ENCODE measurements at regions not wholly inside any gene's neighbourhood (a gene's known extent, or its start where the extent isn't known, plus 50 kb on each side); places are given as distances from the start of the nearest gene placed in this dataset.

DNA sequence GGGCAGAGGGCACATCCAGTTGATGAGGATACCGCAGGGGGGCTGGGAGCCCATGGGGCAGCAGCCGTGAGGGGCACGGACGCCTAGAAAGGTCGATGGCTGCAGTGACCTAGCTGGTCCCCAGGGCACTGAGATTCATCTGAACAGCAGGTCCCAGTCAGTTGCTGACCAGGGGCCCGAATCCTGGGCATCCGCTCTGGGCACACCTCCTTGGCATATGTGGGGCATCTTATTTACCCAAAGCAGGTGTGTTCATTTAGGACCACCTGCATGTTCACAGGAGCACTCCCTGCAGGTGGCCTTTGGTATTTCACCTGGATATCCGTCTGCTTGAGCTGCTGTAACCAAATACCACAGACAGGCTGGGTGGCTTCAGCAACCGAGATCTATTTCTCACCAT, 72.0 kb upstream of the ODC1 start:
- DNase-seq (ENCODE audit: low spot score) = no peak

DNA sequence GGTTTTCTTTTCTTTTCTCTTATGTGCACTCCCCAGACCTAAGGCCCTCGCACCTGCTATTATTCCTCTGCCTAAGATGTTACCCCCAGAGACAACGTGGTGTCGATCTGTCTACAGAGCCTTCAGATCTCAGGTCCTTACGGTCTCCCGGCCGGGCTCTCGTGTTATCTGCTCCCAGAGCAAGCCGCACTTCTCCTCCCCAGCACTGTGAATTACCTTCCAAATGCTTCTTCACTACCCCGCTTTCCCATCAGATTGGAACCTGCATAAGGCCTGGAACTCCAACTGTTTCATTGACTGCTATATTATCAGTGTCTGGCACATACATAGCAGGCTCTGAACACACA, 71.2 kb upstream of the ODC1 start:
- no peak for DNase-seq (ENCODE audit: low spot score)

DNA sequence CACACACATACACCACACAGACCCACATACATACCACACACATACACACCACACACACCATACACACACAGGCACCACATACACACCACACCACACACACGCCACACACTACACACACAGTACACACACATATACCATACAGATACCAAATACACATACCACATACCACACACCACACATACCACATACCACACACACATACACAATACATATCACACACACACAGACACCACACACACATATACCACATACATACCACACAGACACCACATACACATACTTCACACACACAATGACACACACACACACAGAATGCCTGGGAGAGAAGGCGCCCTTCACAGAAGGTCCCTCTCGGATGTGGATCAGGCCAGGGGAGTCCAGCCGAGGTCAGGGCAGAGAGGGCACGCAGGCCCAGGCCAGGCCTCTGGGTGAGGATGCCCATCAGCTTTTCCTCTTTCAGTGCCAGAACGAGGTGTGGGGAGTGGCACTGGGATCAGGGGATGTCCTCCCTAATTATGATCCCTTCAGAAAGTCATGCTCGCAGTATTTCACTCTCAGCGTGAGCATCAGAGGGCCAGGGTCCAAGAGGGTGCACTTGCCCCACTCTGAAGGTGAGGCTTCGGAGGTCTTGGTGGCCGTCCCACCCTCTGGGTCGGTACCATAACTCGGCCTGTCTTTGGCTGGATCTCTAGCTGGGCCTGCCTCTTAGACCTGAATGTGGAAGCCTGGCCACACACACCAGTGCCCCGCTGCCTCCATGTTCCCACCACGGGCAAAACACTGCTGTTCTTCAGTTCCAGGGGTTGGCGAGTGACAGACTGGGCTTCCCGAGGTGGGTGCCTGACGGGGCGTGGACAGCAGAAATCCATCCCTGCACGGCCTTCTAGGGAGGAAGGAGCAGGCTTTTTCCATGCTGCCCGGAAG, 70.6 kb upstream of the ODC1 start:
- DNase-seq (ENCODE audit: low spot score) = no peak

DNA sequence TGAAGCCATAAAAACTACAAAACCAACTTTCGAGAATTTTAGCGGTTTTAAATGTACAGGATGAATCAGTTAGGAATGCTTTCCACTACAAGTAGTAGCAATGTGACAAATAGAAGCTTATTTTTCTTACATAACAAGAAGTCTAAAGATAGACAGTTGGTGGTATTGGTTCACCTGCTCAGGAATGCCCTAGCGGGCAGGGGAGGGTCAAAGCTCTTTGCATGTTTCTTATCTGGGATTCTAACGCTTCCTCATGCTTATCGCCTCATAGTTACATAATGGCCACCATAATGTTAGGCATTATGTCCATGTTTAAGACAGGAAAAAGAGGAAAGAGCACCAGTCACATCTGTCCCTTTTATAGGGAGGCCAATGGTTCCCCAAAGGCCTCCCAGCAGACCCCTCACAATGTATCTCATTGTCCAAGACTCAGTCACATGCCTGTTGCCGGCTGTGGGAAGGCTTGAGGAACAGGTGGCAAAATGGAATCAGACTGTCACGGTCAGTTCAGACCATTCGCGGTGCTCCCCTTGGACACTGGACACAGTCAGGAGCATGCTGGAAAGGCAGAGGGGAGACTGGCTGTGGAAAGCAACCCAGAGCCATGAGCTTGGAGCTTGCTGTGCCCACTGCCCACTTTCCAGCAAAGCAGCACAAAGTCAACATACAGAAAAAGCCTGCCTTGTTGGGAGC, 69.4 kb upstream of the ODC1 start:
- DNase-seq (ENCODE audit: low spot score) = no peak

DNA sequence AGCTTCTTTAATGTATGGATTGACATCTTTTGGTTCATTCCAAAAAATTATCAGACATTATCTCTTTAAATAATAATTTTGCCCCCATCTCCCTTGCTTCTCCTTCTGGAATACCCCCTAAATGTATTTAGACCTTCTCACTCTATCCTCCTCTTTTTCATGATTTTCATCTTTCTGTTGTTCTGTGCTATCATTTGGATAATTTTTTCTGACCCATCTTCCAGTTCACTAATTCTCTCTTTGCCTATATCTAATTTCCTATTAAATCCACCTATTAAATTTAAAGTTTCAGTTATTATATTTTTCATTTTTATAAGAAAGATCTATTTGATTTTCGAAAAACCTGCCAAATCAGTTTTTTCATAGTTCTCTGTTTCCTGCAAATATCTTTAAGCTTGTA, 67.8 kb upstream of the ODC1 start:
- no peak for DNase-seq (ENCODE audit: low spot score)

DNA sequence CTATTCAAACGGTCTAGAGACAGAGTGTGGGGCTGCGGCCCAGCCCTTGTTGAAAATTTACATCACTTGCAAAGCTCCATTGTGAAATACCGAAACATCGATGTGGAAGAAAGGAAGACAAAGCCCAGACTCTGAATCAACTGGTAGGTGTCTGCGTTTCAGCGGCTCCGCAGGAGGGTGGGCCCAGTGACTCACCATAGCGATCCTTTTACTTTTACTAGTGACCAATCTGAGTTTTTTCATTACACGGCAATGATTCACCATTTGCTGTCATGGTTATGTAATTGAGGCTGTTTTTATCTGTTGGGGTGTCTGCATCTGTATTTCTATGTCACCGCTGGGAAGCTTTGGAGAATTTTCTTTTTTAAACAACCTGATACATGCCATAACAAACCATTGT, 66.6 kb upstream of the ODC1 start:
- no peak for DNase-seq (ENCODE audit: low spot score)

DNA sequence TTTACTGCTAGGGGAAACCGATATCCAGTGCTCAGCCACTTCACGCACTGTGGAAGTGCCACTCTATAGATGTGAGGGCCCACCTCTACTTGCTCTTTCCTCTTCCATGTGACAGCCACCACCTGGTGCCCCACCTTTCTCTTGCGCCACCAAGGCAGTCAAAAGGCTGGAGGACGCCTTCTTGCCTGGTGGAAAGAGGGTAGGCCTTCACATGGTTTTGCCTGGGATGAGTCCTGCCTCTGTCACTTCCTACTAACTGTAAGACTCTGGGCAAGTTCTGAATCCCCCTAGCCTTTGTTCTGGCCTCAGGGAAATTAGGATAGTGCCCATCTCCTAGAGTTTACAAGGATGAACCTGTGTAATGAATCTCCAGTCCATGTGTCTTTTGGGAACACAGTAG, 66.1 kb upstream of the ODC1 start:
- no peak for DNase-seq (ENCODE audit: low spot score)

DNA sequence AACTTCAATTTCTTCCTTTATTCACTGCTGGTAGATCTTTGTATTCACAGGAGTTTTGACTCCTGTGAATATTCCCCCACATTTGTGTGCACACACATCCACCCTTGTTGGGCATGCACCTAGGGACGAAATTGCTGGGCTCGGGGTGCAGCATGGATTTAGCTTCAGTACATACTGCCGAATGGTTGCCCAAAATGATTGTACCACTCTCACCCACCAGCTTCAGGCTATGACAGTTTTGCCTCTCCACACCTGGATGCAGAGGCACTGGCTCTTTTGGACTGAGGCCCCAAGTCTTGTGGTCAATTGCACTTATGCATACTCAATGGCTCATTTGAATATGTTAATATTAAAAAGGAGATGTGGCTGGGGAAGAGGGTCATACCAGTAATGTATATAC, 65.1 kb upstream of the ODC1 start:
- DNase-seq (ENCODE audit: low spot score) = no peak

DNA sequence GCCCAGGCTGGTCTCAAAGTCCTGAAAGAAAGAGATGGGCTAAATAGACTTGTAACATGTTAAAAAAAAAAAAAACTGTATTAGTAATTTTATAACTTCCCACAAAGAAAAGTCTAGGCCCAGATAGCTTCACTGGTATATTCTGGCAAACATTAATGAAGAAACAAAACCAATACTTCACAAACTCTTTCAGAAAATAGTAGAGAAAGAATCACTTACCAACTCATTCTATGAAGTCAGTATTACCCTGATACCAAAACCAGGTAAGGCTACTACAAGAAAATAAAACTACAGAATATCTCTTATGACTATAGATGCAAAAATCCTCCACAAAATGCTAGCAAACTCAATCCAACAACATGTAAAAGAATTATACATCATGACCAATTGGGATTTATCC, 59.9 kb upstream of the ODC1 start:
- DNase-seq (ENCODE audit: low spot score) = no peak

DNA sequence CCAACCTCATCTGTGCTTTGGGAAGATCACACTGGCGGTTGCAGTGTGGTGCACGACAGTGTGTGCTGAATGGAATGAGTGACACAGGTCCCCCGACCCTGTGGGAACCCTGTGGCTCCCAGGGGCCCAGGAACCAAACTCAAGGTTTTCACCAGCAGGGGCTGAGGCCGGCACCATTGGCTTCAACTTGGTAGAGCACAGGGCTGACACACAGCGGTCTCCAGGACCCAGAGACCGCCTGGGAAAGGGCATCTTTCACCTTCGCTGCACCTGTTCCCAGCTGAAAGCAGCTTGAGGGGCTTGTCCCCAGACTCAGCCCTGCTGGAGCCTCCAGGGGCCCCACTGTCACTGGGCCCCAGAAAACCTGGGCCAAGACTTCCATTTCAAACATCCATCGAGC, 59.0 kb upstream of the ODC1 start:
- no peak for DNase-seq (ENCODE audit: low spot score)

DNA sequence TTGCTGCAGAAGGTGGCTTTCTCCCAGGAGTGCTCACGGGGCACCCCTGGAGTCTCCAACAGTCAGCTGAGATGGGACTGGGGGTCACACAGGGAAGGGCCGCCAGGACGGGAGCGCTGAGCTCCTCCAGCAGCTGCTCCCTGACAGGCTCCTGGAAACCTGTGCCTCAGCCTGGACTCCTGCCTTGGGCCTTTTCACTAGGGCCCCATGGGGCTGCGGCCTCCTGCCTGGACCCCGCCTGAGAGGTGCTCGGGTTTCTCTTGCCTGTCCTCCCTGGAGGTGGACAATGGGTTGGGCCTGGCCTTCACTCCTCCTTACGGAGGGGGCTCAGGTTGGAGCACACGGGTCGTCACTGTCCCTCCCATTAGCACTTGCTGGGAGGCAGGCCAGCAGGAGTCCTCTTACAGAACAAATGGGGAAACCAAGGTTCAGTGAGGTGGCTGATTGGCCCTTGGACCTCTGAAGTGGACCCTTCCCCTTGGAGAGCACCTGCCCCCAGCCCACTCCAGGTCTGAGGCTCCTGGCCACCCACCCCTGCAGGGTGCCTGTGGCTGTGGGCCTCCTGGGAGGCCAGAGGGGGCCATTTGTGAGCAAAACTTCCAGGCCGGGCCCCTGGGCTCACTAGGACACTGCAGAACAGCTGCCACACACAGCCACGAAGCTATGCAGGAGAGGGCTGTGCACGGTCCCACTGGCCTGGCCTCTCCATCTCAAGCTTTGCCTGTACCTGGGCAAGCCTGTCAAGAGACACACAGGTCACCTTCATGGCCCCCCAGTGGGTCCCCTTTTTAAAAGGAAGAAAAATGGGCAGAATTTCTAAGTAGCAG, 57.1 kb upstream of the ODC1 start:
- DNase-seq (ENCODE audit: low spot score) = no peak

DNA sequence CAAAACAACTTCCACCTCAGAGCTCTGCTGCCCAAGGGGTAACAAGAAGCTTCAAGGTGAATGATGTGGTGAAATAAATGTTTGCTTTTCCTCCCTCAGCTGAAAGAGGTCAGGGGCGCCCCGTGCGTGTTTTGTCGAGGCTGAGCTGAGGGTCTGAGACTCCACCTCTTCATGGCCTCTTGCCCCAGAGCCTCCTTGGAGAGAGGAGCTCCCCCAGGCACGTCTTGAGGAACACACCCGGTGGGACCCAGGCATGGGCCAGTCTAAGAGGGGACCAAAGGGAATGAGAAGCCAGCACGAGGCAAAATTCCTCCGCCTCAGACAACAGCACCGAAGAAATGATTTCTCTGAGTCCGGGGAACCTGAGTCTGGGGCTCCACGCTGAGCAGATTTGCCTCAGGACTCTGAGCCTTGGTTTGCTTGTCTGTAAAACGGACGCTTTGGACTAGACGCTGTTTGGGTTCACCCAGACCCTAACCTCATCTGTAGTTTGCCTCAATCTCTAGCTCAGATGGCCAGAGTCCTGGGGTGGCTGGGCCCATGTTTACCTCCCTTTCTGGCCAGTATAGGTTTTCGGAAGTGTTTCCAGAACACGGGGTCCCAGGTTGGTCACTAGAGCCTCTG, 56.4 kb upstream of the ODC1 start:
- DNase-seq (ENCODE audit: low spot score) = no peak

DNA sequence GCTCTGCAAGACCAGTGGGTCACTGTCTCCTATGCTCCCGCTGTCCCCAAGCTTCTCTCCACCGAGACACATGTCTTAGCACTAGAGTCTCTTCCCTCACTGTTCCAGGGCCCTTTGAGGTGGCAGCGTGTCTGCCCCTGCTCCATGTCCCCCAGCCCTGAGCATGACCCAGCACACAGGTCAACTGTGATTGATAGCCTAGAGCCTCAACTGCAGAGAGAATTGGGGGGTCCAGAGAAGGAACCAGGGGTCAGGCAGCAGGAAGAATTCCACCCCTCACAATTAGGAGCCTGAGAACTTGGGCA, 54.6 kb upstream of the ODC1 start:
- DNase-seq (ENCODE audit: low spot score) = no peak

DNA sequence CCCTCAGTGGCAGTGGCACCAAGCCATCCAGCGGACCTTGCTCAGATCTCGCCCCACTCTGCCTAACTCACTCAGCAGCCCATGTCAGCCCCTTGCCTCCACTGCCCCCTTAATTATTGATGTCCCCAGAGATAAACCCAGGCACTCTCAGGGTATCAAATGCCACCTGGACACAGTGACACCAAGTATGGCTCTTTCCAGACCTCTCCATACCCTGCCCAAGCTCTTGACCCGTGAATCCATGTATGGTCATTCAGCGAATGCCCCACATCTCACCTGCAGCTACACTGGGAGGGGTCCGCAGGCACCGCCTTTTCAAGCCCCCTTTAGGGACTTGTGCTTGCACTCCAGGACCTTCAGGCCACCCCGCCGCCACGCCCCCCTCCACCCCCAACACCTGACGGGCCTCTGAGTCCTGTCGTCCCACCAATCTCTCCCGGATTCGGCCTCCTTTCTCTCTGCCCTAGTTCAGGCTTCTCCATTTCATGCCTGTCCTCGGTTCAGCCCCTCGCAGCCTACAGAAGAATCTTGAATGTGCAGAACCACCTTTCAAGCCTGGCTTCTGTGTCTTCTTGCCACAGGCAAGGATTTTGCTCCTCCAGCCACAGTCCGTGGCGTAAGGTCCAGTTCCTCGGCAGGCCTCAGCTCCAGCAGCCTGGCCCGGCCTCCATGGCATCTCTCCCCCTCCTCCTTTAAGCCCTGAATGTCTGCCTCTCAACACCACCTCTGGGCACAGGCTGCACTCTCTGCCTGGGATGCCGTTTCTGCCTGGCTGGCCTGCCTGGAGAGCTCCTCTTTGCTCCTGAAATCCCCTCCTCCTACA, 54.1 kb upstream of the ODC1 start:
- DNase-seq (ENCODE audit: low spot score) = no peak

DNA sequence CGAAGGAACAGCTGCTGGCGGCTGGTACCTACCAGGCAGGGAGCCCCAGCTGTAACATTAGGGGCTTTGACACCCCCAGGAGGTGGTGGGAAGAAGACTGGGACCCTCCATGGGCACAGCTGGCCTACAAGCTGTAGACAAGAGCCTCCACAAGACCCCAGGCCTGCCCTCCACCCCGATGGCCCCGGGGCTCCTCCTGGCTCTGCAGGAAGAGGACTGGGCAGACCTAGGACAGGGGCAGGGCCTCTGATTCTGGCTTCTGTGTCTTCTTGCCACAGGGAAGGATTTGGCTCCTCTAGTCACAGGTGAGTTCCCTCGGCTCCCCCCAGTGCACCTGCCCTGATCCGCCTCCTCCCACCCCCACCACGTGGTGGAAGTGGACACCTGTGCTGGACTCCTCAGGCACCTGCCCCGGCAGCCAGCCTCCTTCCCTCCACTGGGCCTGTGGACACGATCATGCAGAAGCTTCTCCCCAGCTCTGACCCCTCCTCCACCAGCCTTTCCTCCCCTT, 53.4 kb upstream of the ODC1 start:
- DNase-seq (ENCODE audit: low spot score) = no peak

DNA sequence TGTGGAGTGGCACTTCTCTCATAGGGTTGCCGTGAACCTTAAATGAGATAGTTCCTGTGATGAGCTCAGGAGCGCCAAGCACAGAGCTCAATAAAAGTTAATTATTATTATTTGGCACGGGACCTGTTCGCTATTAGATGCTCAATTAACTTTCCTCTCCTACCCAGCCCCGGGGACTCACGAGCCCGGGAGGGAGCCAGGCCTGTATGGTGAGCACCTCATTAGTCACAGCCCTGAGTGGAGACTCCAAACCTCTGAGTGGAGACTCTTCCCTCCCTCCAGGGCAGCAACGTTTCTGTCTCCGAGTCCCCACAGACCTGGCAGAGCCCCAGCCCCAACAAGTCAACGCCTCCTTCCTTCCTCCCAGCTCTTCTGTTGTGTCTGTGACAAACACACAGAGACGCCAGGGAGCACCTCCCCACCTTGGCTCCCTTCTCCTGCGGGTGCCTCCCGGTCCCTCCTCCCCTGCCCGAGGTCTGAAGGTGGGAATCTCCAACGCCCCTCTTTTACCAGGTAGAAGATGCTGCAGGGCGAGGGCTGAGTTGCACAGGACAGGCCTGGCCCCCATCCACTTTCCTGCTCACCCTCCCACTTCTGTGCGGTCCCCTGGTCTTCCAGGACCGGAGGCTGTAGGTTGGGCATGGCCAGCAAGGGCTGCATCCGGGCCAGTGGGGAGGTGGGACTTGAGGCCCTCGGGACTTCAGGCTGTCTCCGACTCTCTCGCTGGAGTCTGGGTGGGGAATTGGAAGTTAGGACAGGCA, 52.7 kb upstream of the ODC1 start:
- peak; percentile 11 for DNase-seq (ENCODE audit: low spot score)

DNA sequence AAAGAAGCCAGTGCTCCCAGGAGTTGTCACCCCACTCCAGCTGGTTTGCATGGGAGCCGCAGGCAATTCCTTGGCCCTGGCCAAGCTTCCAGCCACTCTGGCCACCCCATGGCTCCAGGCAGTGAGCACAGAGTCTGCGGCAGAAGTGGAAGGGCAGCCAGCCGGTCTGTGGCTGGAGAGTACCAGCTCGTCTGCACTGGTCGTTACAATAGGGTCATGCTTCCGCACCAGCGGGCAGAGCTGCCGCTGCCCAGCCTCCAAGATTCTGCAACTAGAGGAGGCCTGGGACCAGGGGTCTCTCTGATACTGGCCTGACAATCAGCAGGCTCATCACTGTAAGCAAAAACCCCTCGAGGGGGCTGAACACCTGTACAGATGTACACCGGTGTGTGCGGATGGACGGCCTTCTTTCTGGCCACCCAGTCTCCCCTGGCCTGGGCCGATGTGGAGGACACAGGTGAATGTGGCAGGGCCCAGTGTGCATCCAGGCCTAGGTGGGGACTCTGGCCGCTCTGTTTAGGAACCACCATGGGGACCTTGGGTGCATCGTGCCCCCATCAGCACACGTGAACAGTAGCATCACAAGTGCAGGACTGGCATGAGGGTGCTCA, 51.9 kb upstream of the ODC1 start:
- DNase-seq (ENCODE audit: low spot score) = no peak

DNA sequence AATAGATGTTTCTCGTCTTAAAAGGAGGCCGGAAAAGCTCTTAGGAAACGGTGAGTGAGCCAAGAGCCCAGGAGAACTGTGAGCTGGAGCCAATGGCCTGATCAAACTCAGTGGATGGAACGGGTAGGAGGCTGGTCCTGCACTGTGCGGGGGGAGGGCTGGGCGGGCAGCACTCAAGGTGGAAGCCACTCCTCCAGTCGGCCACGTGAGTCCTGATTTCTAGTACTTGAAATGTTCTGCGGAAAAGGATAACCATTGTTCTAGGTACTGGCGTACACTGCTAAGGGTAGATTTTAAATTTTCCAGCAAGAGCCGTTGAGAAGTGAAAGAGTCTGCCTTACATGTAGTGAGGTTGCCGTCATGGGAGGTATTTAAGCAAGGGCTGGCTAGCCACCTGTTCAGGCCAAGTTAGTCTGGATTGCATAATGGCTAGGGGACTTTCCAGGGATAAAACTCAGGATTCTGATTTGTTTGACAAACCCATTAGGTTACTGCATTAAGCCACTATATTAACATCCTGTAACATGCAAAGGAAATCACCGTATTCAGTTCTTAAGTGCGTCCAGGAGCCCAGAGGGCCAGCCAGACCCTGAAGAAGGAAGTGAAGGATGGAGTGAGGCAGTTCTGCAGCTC, 51.3 kb upstream of the ODC1 start:
- DNase-seq (ENCODE audit: low spot score) = no peak

DNA sequence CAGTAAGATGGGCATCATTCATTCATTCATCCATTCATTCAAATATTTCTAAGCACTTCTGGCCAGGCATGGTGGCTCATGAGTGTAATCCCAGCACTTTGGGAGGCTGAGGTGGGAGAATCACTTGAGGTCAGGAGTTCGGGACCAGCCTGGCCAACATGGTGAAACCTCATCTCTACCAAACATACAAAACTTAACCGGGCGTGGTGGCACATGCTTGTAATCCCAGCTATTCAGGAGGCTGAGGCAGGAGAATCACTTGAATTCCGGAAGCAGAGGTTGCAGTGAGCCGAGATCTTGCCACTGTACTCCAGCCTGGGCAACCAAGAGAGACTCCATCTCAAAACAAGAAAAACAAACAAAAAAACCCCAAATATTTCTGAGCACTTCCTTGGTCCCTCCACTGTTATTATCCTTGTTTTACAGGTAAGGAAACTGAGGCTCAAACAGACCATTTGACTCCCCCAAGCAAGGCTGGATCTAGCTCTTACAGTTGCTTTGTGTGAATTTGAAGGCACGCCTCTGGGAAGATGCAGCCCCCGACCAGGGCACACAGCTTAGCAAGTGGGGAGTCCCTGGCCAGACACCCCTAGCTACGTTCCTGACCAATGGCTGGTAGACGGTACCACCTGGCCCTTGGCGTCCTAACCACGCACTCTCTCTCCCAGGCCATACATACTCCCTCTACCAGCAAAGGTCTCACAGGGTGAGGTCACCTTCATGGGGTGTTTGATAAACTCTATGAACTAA, 50.6 kb upstream of the ODC1 start:
- no peak for DNase-seq (ENCODE audit: low spot score)

All from kidney capillary endothelial cell (primary cell).